ENCODE measurements at regions not wholly inside any gene's neighbourhood (a gene's known extent, or its start where the extent isn't known, plus 50 kb on each side); places are given as distances from the start of the nearest gene placed in this dataset.

GRCh38 chr14:58731465-58732293 is 93.9 kb downstream of the DACT1 start (continued):
- TF ChIP-seq, protein P1, sequence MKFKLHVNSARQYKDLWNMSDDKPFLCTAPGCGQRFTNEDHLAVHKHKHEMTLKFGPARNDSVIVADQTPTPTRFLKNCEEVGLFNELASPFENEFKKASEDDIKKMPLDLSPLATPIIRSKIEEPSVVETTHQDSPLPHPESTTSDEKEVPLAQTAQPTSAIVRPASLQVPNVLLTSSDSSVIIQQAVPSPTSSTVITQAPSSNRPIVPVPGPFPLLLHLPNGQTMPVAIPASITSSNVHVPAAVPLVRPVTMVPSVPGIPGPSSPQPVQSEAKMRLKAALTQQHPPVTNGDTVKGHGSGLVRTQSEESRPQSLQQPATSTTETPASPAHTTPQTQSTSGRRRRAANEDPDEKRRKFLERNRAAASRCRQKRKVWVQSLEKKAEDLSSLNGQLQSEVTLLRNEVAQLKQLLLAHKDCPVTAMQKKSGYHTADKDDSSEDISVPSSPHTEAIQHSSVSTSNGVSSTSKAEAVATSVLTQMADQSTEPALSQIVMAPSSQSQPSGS (IDR thresholded peaks at IDR 0.05; ENCODE audit: low read length): no peak

- ChIA-PET CTCF (interaction anchor here (0.6 to 4.0 kb wide), 6 partner anchors 10 to 392 kb away, joined by 3 to 21 read pairs (median 3); no protein-coding TSS in a partner anchor), RAD21 (ENCODE audit: unreplicated experiment) (interaction anchor here (0.7 to 5.2 kb wide), 6 partner anchors 9 to 231 kb away, joined by 3 to 48 read pairs (median 4); no protein-coding TSS in a partner anchor), SMC1A (ENCODE audit: uncharacterized antibody, unreplicated experiment) (interaction anchor here (0.6 to 6.6 kb wide), 14 partner anchors 12 to 224 kb away, joined by 3 to 40 read pairs (median 3); no protein-coding TSS in a partner anchor), POLR2A (interaction anchor here (0.6 to 1.3 kb wide), 3 partner anchors 14 to 82 kb away, joined by 4 to 7 read pairs (median 5); no protein-coding TSS in a partner anchor)
- Histone ChIP-seq H3K9me3 (replicated peaks; ENCODE audit: control insufficient read depth, insufficient read depth, low read length) (no peaks in the 10 kb centered on the region), H3K4me2 (ENCODE audit: control insufficient read depth, insufficient read depth) (no peak overlapping the region), H3K79me2 (ENCODE audit: control insufficient read depth, insufficient read depth, low read length) (no peaks in the 10 kb centered on the region), H3K27me3 (replicated peaks in 1 of 2; ENCODE audit: control insufficient read depth in 2 of 2, insufficient read depth in 2 of 2, low read length in 1 of 2) (no peaks in the 10 kb centered on the region), H3K27ac (ENCODE audit: control insufficient read depth, insufficient read depth) (no peak overlapping the region), H3K4me1 (ENCODE audit: control insufficient read depth, insufficient read depth, low read length) (no peaks in the 10 kb centered on the region), H4K20me1 (ENCODE audit: control insufficient read depth, insufficient read depth) (no peaks in the 10 kb centered on the region), H3K9ac (ENCODE audit: control insufficient read depth, insufficient read depth, low read length) (no peak overlapping the region), H3K36me3 (ENCODE audit: control insufficient read depth in 2 of 2, insufficient read depth in 2 of 2, low read length in 1 of 2) (no peaks in the 10 kb centered on the region), H2AFZ (ENCODE audit: control insufficient read depth, low read depth, low read length) (no peak overlapping the region), H3K4me3 (no peak overlapping the region)
- TF ChIP-seq SMAD1 (IDR thresholded peaks at IDR 0.05; ENCODE audit: low read depth, partially characterized antibody) (peak; percentile 48), RAD51 (IDR thresholded peaks at IDR 0.05) (no peak), IKZF1 (conservative IDR thresholded peaks at IDR 0.05) (0 out of 2 replicates have a peak, but pooled peaks have one; percentile 18)
- no TSS peak for BruUV-seq (replicated peaks)
- in situ Hi-C loops (cut with MboI): no loop called here
- FAIRE-seq: no peak
- intact Hi-C loops (cut with micrococcal nuclease; ENCODE audit: unreplicated experiment): loop anchor here (5.0 kb wide), 1 partner anchor 90 kb away; no protein-coding TSS in a partner anchor
- peak; percentile 64 for ATAC-seq
- DNase-seq (ENCODE audit: low read depth, low spot score): no peak
These were observed 94.6 kb downstream of the DACT1 start for GRCh38 chr14:58732387-58732786.

Data from GM12878 (cell line).